MCF 10A (cell line): ENCODE measurements at regions not wholly inside any gene's neighbourhood (a gene's known extent, or its start where the extent isn't known, plus 50 kb on each side); places are given as distances from the start of the nearest gene placed in this dataset.
"Not testable (repeated sequence)": the region's sequence is repeated elsewhere in the genome, so short reads cannot be mapped to it uniquely, and the experiment has no call there.

ENCODE experiments used
- BruUV-seq: library from RNA; stranded (reverse); fragments of 400-500 nt; replicated peaks from 2 replicates; lab custom pipeline; 2021; lab: Mats Ljungman, UMichigan
- CTCF ChIA-PET: fragments of 300-600 bp; sonication (Branson Sonifier 250); formaldehyde crosslinking; extraction: SDS; loops from one replicate; lab custom pipeline; 2021; ENCODE audit warnings: antibody characterized with exemption, inconsistent platforms; lab: Yijun Ruan, JAX
- POLR2A ChIA-PET: fragments of 300-600, 350-650 bp; sonication (Branson Sonifier 250); formaldehyde crosslinking; extraction: SDS; loops from one replicate; lab custom pipeline; 2020; ENCODE audit warnings: antibody characterized with exemption, inconsistent platforms; lab: Yijun Ruan, JAX
- DNase-seq: peaks from one replicate; pipeline ENCODE4 v3.0.0-alpha.2; 2018; ENCODE audit not compliant: unreplicated experiment
- H3K27ac Mint-ChIP-seq: one replicate; pipeline ENCODE4 v1.8.0; 2022; ENCODE audit warnings: mild to moderate bottlenecking, low read depth, mixed read lengths; ENCODE audit not compliant: unreplicated experiment
- H3K27me3 Mint-ChIP-seq: one replicate; pipeline ENCODE4 v1.8.0; 2022; ENCODE audit warnings: mixed read lengths; ENCODE audit not compliant: insufficient read depth, unreplicated experiment
- H3K36me3 Mint-ChIP-seq: one replicate; pipeline ENCODE4 v1.8.0; 2022; ENCODE audit warnings: mild to moderate bottlenecking, moderate library complexity, mixed read lengths; ENCODE audit not compliant: insufficient read depth, unreplicated experiment
- H3K4me1 Mint-ChIP-seq: one replicate; pipeline ENCODE4 v1.8.0; 2022; ENCODE audit warnings: mixed read lengths; ENCODE audit not compliant: insufficient read depth, unreplicated experiment
- H3K4me3 Mint-ChIP-seq: one replicate; pipeline ENCODE4 v1.8.0; 2022; ENCODE audit warnings: mild to moderate bottlenecking, moderate library complexity, mixed read lengths; ENCODE audit not compliant: unreplicated experiment
- H3K9me3 Mint-ChIP-seq: one replicate; pipeline ENCODE4 v1.8.0; 2022; ENCODE audit warnings: mixed read lengths; ENCODE audit not compliant: unreplicated experiment
- intact Hi-C: fragments of 100-400 bp; cut with micrococcal nuclease; formaldehyde crosslinking; loops from 2 replicates; pipeline ENCODE4 v1.14.1; 2022
- TF ChIP-seq, protein P1 (sequence below): fragments of 200-600 bp; IDR thresholded peaks from one replicate; pipeline ENCODE4 v1.8.0; 2022; ENCODE audit warnings: antibody characterized with exemption, mild to moderate bottlenecking; ENCODE audit not compliant: unreplicated experiment

DNA sequence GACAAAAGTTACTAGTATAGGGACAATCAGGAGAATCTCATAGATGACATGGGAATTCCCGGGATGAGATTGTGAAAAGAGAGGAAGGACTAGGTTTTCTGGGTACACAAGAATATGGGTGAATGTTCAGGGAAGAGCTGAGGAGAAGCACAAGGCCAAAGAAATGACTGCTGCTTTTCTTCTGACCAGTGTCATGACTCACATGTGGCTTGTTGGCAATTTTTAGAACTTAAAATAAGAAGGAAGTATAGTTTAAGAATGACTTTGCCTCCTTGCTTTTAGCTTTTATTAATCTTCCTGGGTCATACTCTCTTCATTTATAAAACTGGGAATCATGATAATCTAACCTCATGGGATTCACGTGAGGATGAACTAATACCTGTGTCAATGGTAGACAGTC lies 652.4 kb upstream of the MEF2C start:
- Mint-ChIP-seq H3K27me3 (no peaks in the 10 kb centered on the region), H3K4me3 (no peak overlapping the region), H3K27ac (no peak overlapping the region), H3K36me3 (no peaks in the 10 kb centered on the region), H3K9me3 (no peaks in the 10 kb centered on the region), H3K4me1 (no peaks in the 10 kb centered on the region)
- CTCF ChIA-PET, result no interaction called here
- TF ChIP-seq, protein P1, sequence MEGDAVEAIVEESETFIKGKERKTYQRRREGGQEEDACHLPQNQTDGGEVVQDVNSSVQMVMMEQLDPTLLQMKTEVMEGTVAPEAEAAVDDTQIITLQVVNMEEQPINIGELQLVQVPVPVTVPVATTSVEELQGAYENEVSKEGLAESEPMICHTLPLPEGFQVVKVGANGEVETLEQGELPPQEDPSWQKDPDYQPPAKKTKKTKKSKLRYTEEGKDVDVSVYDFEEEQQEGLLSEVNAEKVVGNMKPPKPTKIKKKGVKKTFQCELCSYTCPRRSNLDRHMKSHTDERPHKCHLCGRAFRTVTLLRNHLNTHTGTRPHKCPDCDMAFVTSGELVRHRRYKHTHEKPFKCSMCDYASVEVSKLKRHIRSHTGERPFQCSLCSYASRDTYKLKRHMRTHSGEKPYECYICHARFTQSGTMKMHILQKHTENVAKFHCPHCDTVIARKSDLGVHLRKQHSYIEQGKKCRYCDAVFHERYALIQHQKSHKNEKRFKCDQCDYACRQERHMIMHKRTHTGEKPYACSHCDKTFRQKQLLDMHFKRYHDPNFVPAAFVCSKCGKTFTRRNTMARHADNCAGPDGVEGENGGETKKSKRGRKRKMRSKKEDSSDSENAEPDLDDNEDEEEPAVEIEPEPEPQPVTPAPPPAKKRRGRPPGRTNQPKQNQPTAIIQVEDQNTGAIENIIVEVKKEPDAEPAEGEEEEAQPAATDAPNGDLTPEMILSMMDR, result no peak
- POLR2A ChIA-PET, result no interaction called here
- DNase-seq, result no peak
- BruUV-seq, result no TSS peak
- intact Hi-C loops, result no loop called here

DNA sequence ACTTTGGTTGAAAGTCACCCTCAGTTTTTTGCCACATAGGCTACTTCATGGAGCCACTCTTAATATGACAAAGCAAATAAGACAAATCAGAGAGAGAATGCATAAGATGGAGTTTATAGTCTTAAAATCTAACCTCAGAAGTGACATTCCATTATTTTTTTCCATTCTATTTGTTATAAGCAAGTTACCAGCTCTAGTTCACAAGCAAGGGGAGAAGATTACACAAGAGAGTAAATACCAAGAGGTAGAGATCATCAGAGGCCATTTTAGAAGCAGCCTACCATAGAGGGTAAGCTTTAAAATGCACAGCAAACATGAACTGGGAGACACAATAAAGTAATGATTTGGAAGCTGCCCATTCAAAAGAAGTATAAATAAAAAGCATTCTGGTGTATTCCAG lies 651.3 kb upstream of the MEF2C start:
- H3K36me3 Mint-ChIP-seq, result no peaks in the 10 kb centered on the region
- H3K27me3 Mint-ChIP-seq, result no peaks in the 10 kb centered on the region
- BruUV-seq, result no TSS peak
- H3K27ac Mint-ChIP-seq, result no peak overlapping the region
- H3K4me3 Mint-ChIP-seq, result no peak overlapping the region
- ChIA-PET CTCF (interaction anchor here (0.7 to 1.1 kb wide), 2 partner anchors 15 to 446 kb away, joined by 3 read pairs; no protein-coding TSS in a partner anchor), POLR2A (no interaction called here)
- TF ChIP-seq, protein P1, result no peak
- intact Hi-C loops, result no loop called here
- no peaks in the 10 kb centered on the region for H3K9me3 Mint-ChIP-seq
- no peak for DNase-seq
- H3K4me1 Mint-ChIP-seq, result no peaks in the 10 kb centered on the region

DNA sequence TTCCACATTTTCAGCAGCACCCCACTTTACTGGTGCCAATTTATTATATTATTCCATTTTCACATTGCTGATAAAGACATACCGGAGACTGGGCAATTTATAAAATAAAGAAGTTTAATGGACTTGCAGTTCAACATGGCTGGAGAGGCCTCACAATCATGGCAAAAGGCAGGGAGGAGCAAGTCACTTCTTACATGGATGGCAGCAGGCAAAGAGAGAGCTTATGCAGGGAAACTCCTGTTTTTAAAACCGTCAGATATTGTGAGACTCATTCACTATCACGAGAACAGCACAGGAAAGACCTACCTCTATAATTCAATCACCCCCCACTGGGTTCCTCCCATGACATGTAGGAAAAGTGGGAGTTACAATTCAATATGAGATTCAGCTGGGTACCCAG lies 641.8 kb upstream of the MEF2C start:
- TF ChIP-seq, protein P1, result no peak
- H3K27ac Mint-ChIP-seq, result no peak overlapping the region
- POLR2A ChIA-PET, result no interaction called here
- no peaks in the 10 kb centered on the region for H3K36me3 Mint-ChIP-seq
- CTCF ChIA-PET, result no interaction called here
- DNase-seq, result no peak
- H3K9me3 Mint-ChIP-seq, result peaks cover 11% of the 10 kb centered on the region
- intact Hi-C loops, result no loop called here
- H3K27me3 Mint-ChIP-seq, result no peaks in the 10 kb centered on the region
- no peak overlapping the region for H3K4me3 Mint-ChIP-seq
- H3K4me1 Mint-ChIP-seq, result no peaks in the 10 kb centered on the region
- no TSS peak for BruUV-seq

DNA sequence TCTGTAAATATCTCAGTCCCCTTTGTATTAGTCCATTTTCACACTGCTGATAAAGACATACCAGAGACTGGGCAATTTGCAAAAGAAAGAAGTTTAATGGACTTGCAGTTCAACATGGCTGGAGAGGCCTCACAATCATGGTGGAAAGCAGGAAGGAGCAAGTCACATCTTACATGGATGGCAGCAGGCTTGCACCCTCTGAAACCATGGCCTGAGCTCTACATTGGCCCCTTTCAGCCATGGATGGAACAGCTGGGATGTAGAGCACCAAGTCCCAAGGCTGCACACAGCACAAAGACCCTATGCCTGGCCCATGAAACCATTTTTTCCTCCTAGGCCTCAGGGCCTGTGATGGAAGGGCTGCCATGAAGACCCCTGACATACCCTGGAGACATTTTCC lies 640.9 kb upstream of the MEF2C start:
- BruUV-seq, intact Hi-C loops, CTCF ChIA-PET, H3K36me3 Mint-ChIP-seq, H3K4me3 Mint-ChIP-seq, H3K4me1 Mint-ChIP-seq, H3K27me3 Mint-ChIP-seq, POLR2A ChIA-PET, DNase-seq, H3K27ac Mint-ChIP-seq: not testable (repeated sequence)
- H3K9me3 Mint-ChIP-seq, result peaks cover 11% of the 10 kb centered on the region

DNA sequence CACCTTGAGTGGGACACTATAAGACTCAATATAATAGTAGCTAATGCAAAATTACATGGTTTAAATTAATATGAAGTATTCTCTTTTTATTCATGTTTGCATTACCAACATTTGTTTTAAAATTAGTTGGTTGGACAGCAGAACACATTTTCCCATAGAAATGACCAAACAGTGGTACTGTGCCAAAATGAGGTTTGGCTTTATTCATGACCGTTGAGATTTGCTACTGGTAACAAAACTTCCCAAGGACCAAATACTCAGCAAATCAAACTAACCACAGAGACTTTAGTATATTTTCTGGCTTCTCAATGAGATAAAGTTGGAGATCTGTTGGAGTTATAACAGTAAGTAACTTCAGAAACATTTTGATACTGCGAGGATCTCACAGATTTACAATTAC lies 637.8 kb upstream of the MEF2C start:
- Mint-ChIP-seq H3K4me1 (no peaks in the 10 kb centered on the region), H3K9me3 (no peaks in the 10 kb centered on the region), H3K27me3 (no peaks in the 10 kb centered on the region), H3K27ac (no peak overlapping the region), H3K36me3 (no peaks in the 10 kb centered on the region), H3K4me3 (no peak overlapping the region)
- no TSS peak for BruUV-seq
- DNase-seq, result no peak
- POLR2A ChIA-PET, result interaction anchor here (1.3 kb wide), 1 partner anchor 10 kb away, joined by 4 read pairs; no protein-coding TSS in a partner anchor
- TF ChIP-seq, protein P1, result no peak
- CTCF ChIA-PET, result no interaction called here
- intact Hi-C loops, result no loop called here
